SH-SY5Y (cell line): ENCODE measurements at regions not wholly inside any gene's neighbourhood (a gene's known extent, or its start where the extent isn't known, plus 50 kb on each side); places are given as distances from the start of the nearest gene placed in this dataset.

Experiments
- GATA2 ChIP-seq: IDR thresholded peaks from 2 replicates; pipeline ENCODE4 v1.6.1; 2011; ENCODE audit warnings: mild to moderate bottlenecking, low read depth, low read length
- GATA3 ChIP-seq: IDR thresholded peaks from 2 replicates; pipeline ENCODE4 v1.6.1; 2011; ENCODE audit warnings: low read depth, mild to moderate bottlenecking, low read length, moderate library complexity

DNA sequence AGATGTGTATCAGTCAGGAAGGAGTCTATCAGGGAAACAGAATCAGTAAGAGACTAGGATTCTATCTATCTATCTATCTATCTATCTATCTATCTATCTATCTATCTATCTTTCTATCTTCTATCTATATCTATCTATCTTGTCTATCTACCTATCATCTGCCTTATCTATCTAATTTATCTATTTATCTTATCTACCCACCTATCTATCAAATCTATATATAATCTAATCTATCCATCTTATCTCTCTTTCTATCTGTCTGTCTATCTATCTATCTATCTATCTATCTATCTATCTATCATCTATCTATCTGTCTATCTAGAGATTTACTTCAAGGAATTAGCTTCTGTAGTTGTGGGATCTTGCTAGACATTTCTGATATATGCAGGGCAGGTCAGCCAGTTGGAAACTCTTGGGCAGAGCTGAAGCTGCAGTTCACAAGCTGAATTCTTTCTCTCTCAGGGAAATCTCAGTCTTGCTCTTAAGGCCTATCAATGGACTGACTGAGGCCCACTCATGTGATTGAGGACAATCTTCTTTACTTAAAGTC, 140.2 kb upstream of the JUN start:
- TF ChIP-seq GATA2 (no peak), GATA3 (no peak)

DNA sequence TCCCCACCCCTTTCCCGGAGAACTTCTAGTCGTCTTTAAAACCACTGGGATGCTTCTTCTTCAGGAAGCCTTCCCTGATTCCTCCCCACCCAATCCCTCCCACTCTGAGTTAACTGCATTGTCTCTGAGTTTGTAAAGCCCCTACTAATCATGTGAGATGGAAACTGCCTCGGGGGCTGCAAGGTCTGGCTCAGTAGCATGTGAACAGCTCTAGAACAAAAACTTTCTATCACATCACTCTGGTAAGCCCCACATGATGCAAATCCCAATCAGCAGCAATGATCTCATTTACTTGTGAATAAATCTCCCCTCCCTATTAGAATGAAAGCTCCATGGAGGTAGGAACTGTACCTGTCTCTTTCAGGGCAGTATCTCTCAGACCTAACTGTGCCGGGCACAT, 141.0 kb upstream of the JUN start:
- TF ChIP-seq GATA2 (no peak), GATA3 (no peak)

DNA sequence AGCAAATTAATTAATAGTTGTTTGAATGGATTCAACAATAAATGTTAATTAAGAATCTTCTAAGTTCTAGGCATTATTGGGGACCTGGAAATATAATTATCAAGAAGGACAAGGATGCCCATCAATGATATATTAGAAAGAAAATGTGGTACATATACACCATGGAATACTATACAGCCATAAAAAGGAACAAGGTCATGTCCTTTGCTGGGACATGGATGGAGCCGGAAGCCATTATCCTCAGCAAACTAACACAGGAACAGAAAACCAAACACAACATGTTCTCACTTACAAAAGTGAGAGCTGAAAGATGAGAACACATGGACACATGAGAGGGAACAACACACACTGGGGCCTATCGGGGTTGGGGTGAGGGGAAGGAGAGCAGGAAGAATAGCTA, 141.4 kb upstream of the JUN start:
- TF ChIP-seq GATA3 (no peak), GATA2 (no peak)

DNA sequence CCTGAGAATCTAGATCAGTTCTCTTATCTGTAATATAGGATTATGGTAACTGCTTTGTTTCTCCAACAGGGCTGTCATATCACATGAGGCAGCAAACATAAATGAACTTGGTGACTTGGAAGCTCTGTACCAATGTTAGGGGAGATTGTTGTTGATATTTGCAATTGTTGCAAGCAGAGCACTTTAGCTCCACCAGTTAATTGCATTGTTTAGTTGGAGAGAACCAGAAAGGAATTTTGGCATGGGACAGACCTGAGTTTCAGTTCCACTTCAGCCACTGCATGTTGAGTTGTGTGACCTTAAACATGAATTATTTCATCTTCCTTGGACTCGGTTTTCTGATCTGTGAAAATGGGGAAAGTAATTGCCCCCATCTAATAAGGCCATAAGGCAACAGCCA, 142.3 kb upstream of the JUN start:
- no peak for TF ChIP-seq GATA2
- TF ChIP-seq GATA3 = no peak

DNA sequence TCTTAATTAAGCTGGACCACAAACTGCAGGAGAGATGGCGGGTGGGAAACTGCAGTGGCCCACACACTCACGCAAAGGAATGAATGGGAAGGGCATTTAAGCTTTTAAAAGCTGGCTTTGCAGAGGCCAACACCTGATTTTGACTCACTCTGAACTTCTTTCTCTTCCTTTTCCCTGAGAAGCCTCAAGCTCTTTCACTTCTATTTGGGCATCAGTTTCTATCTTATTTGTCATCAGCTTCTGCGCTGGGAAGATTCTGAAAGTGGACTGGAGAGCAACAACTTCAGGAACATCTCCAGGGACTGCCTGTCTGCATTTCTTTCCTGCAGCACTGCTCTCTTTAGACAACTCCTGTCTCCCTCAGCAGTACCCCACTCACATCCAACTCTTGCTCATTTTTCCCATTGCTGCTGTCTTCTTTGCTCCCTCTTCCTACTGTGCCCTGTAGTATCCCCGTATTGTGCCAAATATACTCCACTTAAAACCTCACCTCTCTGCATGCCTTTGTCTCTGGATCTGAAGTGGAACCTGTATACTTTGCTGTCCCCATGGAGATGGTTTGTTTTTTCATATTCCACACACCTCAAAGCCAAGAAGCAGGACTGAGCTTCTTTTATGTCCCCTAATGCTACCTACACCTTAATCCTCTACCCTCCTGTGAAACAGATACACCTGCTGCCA, 143.3 kb upstream of the JUN start:
- no peak for TF ChIP-seq GATA3
- TF ChIP-seq GATA2 = no peak

DNA sequence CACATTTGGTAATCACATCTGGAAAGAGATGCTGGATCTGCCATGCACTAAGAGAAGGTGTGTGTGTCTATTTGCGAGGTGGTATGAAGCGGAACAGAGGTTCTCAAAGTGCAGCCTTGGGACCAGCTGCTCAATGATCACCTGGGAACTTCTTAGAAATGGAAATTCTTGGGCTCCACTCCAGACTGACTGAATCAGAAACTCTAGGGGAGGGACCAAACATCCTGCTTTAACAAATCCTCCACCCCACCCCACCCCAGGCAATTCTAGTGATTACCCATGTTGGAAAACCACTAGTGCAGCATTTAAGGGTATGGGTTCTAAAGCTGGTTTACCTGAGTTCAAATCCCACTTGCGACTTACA, 143.9 kb upstream of the JUN start:
- TF ChIP-seq GATA3 (no peak), GATA2 (no peak)

DNA sequence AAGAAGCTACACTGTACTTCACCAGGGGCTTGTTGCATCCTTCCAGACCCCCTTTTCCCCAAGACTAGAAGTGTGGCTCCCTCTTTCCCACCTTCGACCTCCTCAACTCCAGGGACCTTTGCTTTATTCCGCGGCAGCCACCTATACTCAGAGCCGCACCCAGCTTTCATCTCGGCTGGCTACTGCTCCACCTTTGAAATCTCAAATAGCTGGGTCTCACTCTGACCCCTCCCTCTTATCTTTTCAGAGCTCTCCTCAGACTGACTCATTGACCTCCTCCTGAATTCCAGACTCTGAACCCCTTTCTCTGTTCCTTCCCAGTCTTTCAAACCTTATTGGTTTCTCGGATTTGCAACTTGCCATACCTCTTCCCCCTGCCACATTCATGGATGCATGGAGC, 144.7 kb upstream of the JUN start:
- no peak for TF ChIP-seq GATA2
- TF ChIP-seq GATA3 = no peak

DNA sequence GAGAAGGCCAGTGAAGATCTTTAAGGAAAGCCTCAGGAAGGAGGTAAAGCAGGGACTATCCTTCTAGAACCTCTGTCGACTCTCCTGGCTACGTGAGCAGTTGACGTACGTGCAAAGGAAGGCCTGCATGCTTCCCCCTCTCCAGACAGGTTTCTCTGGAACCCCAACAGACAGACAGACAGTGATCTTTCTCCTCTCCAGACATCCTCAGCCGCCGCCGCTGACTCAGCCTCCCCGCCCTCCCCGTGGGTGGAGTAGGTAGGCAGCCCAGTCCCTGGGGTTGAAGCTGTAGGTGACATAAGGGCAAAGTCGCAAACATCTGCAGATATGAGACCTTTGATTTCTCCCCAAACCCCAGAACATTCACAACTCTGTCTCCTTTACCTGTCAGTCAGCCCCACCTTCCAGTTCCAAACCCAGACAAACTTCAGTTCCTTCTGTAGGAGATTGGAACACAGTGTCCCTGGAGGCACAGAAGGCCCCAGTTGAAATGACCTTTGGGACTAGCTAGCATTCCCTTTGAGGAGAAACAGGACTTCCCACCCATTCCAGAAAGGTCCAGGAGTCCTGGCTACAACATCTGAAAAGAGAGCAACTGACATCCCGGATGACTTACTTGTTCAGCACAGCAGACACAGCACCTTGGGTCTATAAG, 146.0 kb upstream of the JUN start:
- TF ChIP-seq GATA3 (no peak), GATA2 (no peak)

DNA sequence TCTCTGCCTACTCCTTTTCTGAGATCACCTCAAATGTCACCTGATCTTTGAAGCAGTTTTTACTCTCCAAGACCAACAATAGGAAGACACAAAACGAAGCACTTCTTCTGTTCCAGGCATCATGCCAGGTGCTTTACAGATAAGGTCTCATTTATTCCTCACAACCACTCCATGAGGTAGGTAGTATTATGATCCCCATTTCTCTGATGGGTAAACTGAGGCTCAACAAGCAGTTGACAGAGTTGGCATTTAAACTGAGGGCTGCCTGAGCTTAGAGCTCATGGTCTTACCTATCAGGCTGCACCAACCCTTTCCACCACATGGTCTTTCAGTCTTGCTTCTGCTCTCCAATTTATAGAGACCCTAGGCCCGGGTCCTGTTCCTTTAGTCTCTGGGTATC, 147.2 kb upstream of the JUN start:
- TF ChIP-seq GATA2 (no peak), GATA3 (no peak)

DNA sequence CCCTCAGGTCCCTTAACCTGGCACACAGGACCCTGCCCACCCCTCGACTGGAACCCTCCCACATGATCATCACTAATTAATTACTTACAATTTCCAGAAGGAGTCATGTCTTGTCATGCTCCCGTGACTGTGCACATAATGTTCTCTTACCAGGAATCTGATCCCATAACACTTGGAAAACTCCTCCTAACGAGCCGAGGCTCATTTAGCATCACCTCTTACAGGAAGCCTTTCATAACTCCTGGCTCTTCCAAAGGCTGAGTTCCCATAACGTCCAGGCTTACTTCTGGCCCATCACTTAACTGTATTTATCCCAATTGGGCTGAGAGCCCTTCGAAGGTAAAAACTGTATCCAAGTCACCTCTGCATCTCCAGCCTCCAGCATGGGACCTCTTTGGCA, 147.9 kb upstream of the JUN start:
- TF ChIP-seq GATA2 (no peak), GATA3 (no peak)

DNA sequence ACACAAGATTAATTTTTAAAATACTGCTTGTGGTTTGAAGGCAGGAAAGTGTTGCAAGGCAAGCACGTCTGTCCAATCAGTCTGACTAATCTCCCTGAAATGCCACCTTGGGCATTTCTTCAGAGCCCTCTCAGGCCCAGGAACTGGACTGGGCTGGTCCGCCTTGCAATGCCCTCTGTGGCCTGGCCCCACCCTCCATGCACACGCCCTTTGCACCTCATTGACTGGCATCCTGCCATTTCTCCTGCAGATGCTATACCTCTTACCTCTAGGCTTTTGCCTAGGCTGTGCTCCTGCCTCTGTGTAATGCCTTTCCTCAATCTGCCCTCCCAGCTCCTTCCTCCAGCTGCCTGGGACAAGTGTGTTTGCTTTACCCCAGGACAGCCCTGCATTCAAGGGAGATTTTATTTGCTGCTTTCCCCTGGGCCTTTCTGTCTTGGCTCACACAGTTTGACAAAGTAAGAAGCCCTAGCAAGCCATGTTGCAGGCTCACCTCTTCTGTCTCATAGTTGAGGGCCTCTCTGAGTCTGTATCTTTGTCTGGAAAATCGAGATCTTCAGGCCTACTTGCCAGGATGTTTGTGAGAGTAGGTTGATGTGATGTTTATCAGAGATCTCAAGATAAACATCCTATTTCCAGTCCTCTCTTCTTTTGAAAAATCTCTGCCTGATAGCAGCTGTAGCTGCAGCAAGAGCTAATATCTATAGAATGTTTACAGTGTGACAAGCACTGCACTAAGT, 149.2 kb upstream of the JUN start:
- no peak for TF ChIP-seq GATA3
- TF ChIP-seq GATA2 = no peak

DNA sequence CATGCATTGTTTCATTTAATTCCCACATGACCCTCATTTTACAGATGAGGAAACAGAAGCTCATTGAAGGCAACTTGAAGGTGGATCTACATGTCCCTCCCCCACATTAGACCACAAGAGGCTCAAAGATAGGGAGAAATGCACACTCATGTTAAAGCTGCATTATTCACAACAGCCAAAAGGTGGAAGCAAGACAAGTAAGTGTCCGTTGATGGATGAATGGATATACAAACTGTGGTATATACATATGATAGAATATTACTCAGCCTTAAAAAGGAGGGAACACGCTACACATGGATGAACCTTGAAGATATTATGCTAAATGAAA, 149.7 kb upstream of the JUN start:
- TF ChIP-seq GATA3 = no peak

DNA sequence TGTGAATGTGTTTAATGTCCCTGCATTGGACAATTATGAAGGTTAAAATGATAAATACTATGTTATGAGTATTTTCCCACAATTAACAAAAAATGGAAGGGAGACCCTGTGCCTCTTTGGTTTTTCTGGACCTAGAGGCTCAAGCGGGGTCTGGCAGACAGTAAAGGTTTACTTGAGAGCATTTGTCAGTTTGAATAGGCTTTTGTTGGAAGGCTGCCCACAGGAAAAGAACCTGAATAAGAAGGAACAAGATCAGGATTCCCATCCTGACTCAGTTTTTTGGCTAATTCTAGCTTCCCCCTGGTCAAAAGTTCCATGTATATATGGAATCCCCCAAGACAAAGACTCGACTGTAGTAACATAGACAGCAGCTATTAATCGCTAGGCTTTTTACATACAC, 150.9 kb upstream of the JUN start:
- no peak for TF ChIP-seq GATA2
- no peak for TF ChIP-seq GATA3

DNA sequence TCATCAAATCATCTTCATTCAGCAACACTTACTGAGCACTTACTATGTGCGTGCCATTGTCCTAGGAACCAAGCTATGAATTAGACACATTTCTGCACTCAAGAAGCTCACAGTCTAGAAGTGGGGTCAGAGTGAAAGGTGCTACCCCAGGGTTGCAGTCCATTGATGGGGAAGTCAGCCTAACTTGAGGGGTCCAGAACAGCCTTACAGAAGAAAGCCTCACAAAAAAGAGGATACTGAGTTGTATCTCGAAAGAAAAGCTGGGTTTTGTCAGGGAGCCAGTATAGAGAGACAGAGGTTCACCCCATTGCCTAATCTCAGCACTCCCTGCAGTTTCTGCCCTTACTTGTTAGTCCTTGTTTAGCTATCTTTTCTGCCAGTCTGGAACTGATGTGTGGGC, 153.1 kb upstream of the JUN start:
- TF ChIP-seq GATA2 (no peak), GATA3 (no peak)

DNA sequence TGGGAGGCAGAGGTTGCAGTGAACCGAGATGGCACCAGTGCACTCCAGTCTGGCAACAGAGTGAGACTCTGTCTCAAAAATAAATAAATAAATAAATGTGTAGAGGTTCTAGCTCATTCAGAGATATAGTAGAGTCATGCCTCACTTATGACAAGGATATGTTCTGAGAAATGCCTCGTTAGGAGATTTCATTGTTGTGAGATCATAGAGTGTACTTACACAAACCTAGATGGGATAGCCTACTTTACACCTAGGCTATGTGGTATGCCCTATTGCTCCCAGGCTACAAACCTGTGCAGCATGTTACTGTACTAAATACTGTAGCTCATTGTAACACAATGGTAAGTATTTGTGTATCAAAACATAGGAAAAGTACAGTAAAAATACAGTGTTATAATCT, 155.3 kb upstream of the JUN start:
- TF ChIP-seq GATA2 (no peak), GATA3 (no peak)
